B cell (primary cell): ENCODE measurements at regions not wholly inside any gene's neighbourhood (a gene's known extent, or its start where the extent isn't known, plus 50 kb on each side); places are given as distances from the start of the nearest gene placed in this dataset.

Source experiments
- ATAC-seq: fragments of 200-7000 bp; cut with Tn5 transposase; one replicate; pipeline ENCODE4 v1.10.0; 2021; ENCODE audit warnings: low read depth, mild to moderate bottlenecking, moderate number of reproducible peaks, moderate library complexity
- CTCF ChIA-PET: fragments of 350-600 bp; sonication (Branson Sonifier 250); formaldehyde crosslinking; loops from one replicate; lab custom pipeline; 2021; ENCODE audit warnings: antibody characterized with exemption, inconsistent platforms; lab: Charles Lee
- POLR2A ChIA-PET: fragments of 350-600 bp; sonication (Branson Sonifier 250); formaldehyde crosslinking; loops from one replicate; lab custom pipeline; 2021; ENCODE audit warnings: antibody characterized with exemption; lab: Charles Lee
- DNase-seq: peaks from one replicate; pipeline ENCODE4 v3.0.0; 2013
- H2AFZ ChIP-seq: 2 replicates; pipeline ENCODE4 v1.6.1; 2012; ENCODE audit warnings: mild to moderate bottlenecking, low read depth, low read length; ENCODE audit not compliant: insufficient read depth, poor library complexity, severe bottlenecking
- H3K27ac ChIP-seq, 2 donors: 1 replicate in 1 of 2; 2 replicates in 1 of 2; pipeline ENCODE4 v1.5.1; 2012 to 2013; ENCODE audit warnings: low read length in 2 of 2, mild to moderate bottlenecking in 2 of 2, moderate library complexity in 1 of 2
- H3K27me3 ChIP-seq, 4 experiments: fragments of 200-600 bp in 1 of 4; sonication (generic) in 1 of 4; replicated peaks in 1 of 4; 1 replicate in 2 of 4; 2 replicates in 2 of 4; pipeline versions ENCODE4 v1.6.1 to v1.7.0; 2013 to 2016; ENCODE audit warnings: low read length in 3 of 4, mild to moderate bottlenecking in 2 of 4, mixed read lengths in 1 of 4, moderate library complexity in 1 of 4; ENCODE audit not compliant: insufficient read depth in 4 of 4, control insufficient read depth in 3 of 4; ENCODE audit errors: control extremely low read depth in 1 of 4
- H3K36me3 ChIP-seq, 2 experiments: replicated peaks in 1 of 2; 1 replicate in 1 of 2; 2 replicates in 1 of 2; pipeline versions ENCODE4 v1.6.1 to v1.7.1; 2013; ENCODE audit warnings: low read length in 1 of 2; ENCODE audit not compliant: insufficient read depth in 2 of 2, control insufficient read depth in 1 of 2; ENCODE audit errors: control extremely low read depth in 1 of 2, extremely low read depth in 1 of 2
- H3K4me1 ChIP-seq, 2 donors: fragments of 200-600 bp in 1 of 2; sonication (generic) in 1 of 2; 1 replicate in 1 of 2; 2 replicates in 1 of 2; pipeline versions ENCODE4 v1.5.1 to v1.6.1; 2013 to 2017; ENCODE audit warnings: low read length in 2 of 2; ENCODE audit not compliant: control insufficient read depth in 2 of 2, insufficient read depth in 2 of 2
- H3K4me2 ChIP-seq: replicated peaks from 2 replicates; pipeline ENCODE3; 2012; ENCODE audit warnings: mild to moderate bottlenecking, low read depth, low read length; ENCODE audit not compliant: poor library complexity, severe bottlenecking
- H3K4me3 ChIP-seq, 5 experiments: fragments of 200-600 bp in 1 of 5; sonication (generic) in 1 of 5; 1 replicate in 3 of 5; 2 replicates in 2 of 5; pipeline versions ENCODE4 v1.5.1 to v1.7.0; 2011 to 2016; ENCODE audit warnings: low read length in 4 of 5, mild to moderate bottlenecking in 4 of 5, low read depth in 2 of 5, control low read depth in 1 of 5, moderate library complexity in 1 of 5; ENCODE audit not compliant: insufficient read depth in 1 of 5; ENCODE audit errors: control extremely low read depth in 1 of 5, extremely low read depth in 1 of 5
- H3K79me2 ChIP-seq: fragments of 200-600 bp; sonication (generic); one replicate; pipeline ENCODE4 v1.6.0; 2016; ENCODE audit warnings: low read length; ENCODE audit not compliant: control insufficient read depth, insufficient read depth
- H3K9ac ChIP-seq: fragments of 200-600 bp; sonication (generic); 2 replicates; pipeline ENCODE4 v1.6.1; 2017; ENCODE audit warnings: mild to moderate bottlenecking, low read length, moderate library complexity
- H3K9me3 ChIP-seq, 3 donors: one replicate each; pipeline versions ENCODE4 v1.6.1 to v1.7.1; 2013; ENCODE audit warnings: low read length in 2 of 3; ENCODE audit not compliant: control insufficient read depth in 2 of 3, insufficient read depth in 1 of 3; ENCODE audit errors: control extremely low read depth in 1 of 3
- H4K20me1 ChIP-seq: 2 replicates; pipeline ENCODE4 v1.6.0; 2012; ENCODE audit warnings: mild to moderate bottlenecking, low read length; ENCODE audit not compliant: insufficient read depth, control insufficient read depth, poor library complexity, severe bottlenecking
- H3K27ac Mint-ChIP-seq: one replicate; pipeline ENCODE4 v1.8.0; 2021; ENCODE audit warnings: mixed read lengths
- H3K27me3 Mint-ChIP-seq: one replicate; pipeline ENCODE4 v1.8.0; 2021; ENCODE audit warnings: mixed read lengths
- H3K4me1 Mint-ChIP-seq: one replicate; pipeline ENCODE4 v1.8.0; 2021; ENCODE audit warnings: mixed read lengths
- H3K4me3 Mint-ChIP-seq: one replicate; pipeline ENCODE4 v1.8.0; 2021; ENCODE audit warnings: mixed read lengths
- H3K9me3 Mint-ChIP-seq: one replicate; pipeline ENCODE4 v1.8.0; 2022; ENCODE audit warnings: mixed read lengths; ENCODE audit not compliant: insufficient read depth
- CTCF ChIP-seq: fragments of 200-600 bp; IDR thresholded peaks from one replicate; pipeline ENCODE4 v1.8.0; 2022; ENCODE audit warnings: antibody characterized with exemption, mild to moderate bottlenecking
- EZH2 ChIP-seq: IDR thresholded peaks from 2 replicates; pipeline ENCODE4 v1.6.1; 2012; ENCODE audit warnings: borderline replicate concordance, low read depth, mild to moderate bottlenecking, moderate library complexity, low read length; ENCODE audit not compliant: insufficient read depth, poor library complexity, severe bottlenecking
- WGBS: methylation state at CpG from one replicate; pipeline ENCODE4 v1.1.5; 2013; ENCODE audit warnings: missing lambda C conversion rate; ENCODE audit not compliant: insufficient coverage; 5-methylcytosine and 5-hydroxymethylcytosine counted together
- intact Hi-C: fragments of 100-400 bp; cut with micrococcal nuclease; formaldehyde crosslinking; loops from one replicate; pipeline ENCODE4 v1.10.0; 2022

DNA sequence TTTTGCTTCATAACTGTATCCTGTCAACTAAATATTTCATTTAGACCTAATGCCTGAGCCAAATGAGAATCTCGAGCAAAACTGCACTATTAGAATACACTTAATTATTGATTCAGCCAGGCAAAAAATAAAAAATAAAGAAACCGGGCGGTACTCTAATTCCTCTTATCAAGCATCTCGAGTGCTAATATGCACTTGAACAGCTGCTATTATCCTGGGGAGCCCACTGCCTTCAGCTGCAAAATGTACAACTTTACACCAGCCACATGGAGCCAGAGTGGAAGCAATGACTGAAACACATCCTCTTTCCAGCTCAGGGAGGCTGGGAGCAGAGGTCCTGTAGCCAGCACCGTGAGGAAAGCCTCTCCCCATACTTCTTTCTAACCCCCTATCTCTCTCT, 390.0 kb upstream of the CADM1 start:
- H3K9me3 Mint-ChIP-seq: no peaks in the 10 kb centered on the region
- ChIA-PET CTCF (no interaction called here), POLR2A (no interaction called here)
- H3K4me3 ChIP-seq: no peak overlapping the region
- no peak overlapping the region for H3K4me2 ChIP-seq
- no peak overlapping the region for H3K27ac ChIP-seq
- no peaks in the 10 kb centered on the region for H4K20me1 ChIP-seq
- no peaks in the 10 kb centered on the region for H3K36me3 ChIP-seq
- H3K9me3 ChIP-seq: no peaks in the 10 kb centered on the region
- DNase-seq (no peak), ATAC-seq (no peak)
- H3K4me1 ChIP-seq: no peaks in the 10 kb centered on the region
- 69% methylated on average over 4 of the region's 5 CpGs for WGBS
- no peaks in the 10 kb centered on the region for H3K79me2 ChIP-seq
- no peaks in the 10 kb centered on the region for H3K27me3 ChIP-seq
- no peak overlapping the region for H3K4me3 Mint-ChIP-seq
- no peak overlapping the region for H2AFZ ChIP-seq
- H3K9ac ChIP-seq: no peak overlapping the region
- H3K27ac Mint-ChIP-seq: no peak overlapping the region
- no peaks in the 10 kb centered on the region for H3K27me3 Mint-ChIP-seq
- intact Hi-C loops: no loop called here
- no peaks in the 10 kb centered on the region for H3K4me1 Mint-ChIP-seq
- no peak for TF ChIP-seq EZH2
- TF ChIP-seq CTCF: no peak

DNA sequence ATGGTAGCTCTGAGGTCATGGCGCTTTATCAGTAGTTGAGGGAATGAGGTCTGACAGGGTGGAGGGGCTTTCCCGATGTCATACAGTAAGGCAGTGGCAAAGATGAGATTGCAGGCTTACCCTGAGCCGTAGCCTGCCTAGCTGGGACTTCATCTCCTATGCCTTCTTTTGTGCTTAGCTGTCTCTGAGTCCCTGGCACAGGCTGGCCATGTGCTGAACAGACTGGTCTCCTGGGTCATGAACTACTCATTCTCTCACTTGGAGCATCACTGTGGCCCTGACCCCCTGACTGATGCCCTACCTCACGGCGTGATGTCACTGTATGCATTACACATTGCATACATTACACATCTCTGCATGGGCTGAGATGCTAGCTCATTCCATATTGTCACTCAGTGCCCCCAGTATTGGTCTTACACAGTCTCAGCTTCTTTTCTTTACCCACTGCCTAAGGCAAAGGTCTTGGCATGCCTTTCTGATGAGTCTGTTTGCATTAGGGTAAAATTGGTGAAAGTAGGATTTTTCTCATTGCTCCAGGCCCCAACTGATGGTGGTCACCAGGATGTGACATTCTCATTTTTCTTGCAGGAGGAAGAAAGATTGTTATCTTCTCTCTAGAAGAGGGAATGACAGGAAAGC, 389.4 kb upstream of the CADM1 start:
- Histone ChIP-seq H3K4me2 (no peak overlapping the region), H3K9ac (no peak overlapping the region), H3K4me3 (no peak overlapping the region), H3K27ac (no peak overlapping the region), H3K9me3 (no peaks in the 10 kb centered on the region), H4K20me1 (no peaks in the 10 kb centered on the region), H3K36me3 (no peaks in the 10 kb centered on the region), H3K4me1 (no peaks in the 10 kb centered on the region), H2AFZ (no peak overlapping the region), H3K79me2 (no peaks in the 10 kb centered on the region), H3K27me3 (no peaks in the 10 kb centered on the region)
- ATAC-seq: no peak
- 86% methylated on average over 4 of the region's 5 CpGs for WGBS
- Mint-ChIP-seq H3K4me3 (no peak overlapping the region), H3K9me3 (no peaks in the 10 kb centered on the region), H3K27ac (no peak overlapping the region), H3K27me3 (peaks cover 1% of the 10 kb centered on the region), H3K4me1 (no peaks in the 10 kb centered on the region)
- intact Hi-C loops: no loop called here
- no peak for TF ChIP-seq EZH2
- TF ChIP-seq CTCF: no peak
- CTCF ChIA-PET: no interaction called here
- DNase-seq: no peak
- POLR2A ChIA-PET: no interaction called here
